ENCODE measurements at regions not wholly inside any gene's neighbourhood (a gene's known extent, or its start where the extent isn't known, plus 50 kb on each side); places are given as distances from the start of the nearest gene placed in this dataset.
A peak's percentile ranks its signal among the peaks of the same experiment; 100 is the strongest.

GRCh38 chr5:10122076-10122726 is 127.5 kb downstream of the ATPSCKMT start:
- H4K20me1 ChIP-seq (ENCODE audit: insufficient read depth, low read length), result no peaks in the 10 kb centered on the region
- H3K9ac ChIP-seq (ENCODE audit: low read depth, low read length), result no peak overlapping the region
- H2BK5ac ChIP-seq (ENCODE audit: low read depth, low read length, poor library complexity, severe bottlenecking), result no peak overlapping the region
- H4K5ac ChIP-seq (ENCODE audit: low read depth, low read length), result no peak overlapping the region
- H3K4ac ChIP-seq (ENCODE audit: low read depth, low read length), result no peak overlapping the region
- in situ Hi-C loops (cut with MboI; ENCODE audit: low sequenced_read_pairs) (no loop called here), intact Hi-C loops (cut with micrococcal nuclease) (no loop called here), dilution Hi-C loops (cut with HindIII; ENCODE audit: low sequenced_read_pairs, unreplicated experiment) (no loop called here)
- no peak overlapping the region for H4K91ac ChIP-seq (ENCODE audit: insufficient read depth, low read depth, low read length)
- BruUV-seq (replicated peaks), result no TSS peak
- H3K27me3 ChIP-seq (ENCODE audit: control insufficient read depth, insufficient read depth, low read length), result no peaks in the 10 kb centered on the region
- H3K23ac ChIP-seq (ENCODE audit: low read depth, low read length), result no peak overlapping the region
- no peak overlapping the region for H2AK5ac ChIP-seq (ENCODE audit: low read depth, low read length)
- H3K9me3 ChIP-seq (ENCODE audit: control insufficient read depth, insufficient read depth, low read length), result no peaks in the 10 kb centered on the region
- no peaks in the 10 kb centered on the region for H3K4me1 ChIP-seq (ENCODE audit: control insufficient read depth, insufficient read depth, low read length)
- TF ChIP-seq MAZ (IDR thresholded peaks at IDR 0.05; ENCODE audit: borderline replicate concordance, low read depth, low read length), result no peak
- TF ChIP-seq BHLHE40 (IDR thresholded peaks at IDR 0.05; ENCODE audit: low read depth, low read length), result no peak
- no peak for TF ChIP-seq SMC3 (IDR thresholded peaks at IDR 0.05; ENCODE audit: low read depth, low read length)
- TF ChIP-seq CHD1 (IDR thresholded peaks at IDR 0.05; ENCODE audit: low read depth, low read length), result no peak
- TF ChIP-seq POLR2A (IDR thresholded peaks at IDR 0.05; ENCODE audit: low read depth, low read length), result no peak
- TF ChIP-seq RFX5 (IDR thresholded peaks at IDR 0.05; ENCODE audit: low read depth, low read length), result no peak
- TF ChIP-seq NFE2L2 (IDR thresholded peaks at IDR 0.05; ENCODE audit: low read depth, low read length), result no peak
- no peak for TF ChIP-seq ELK1 (IDR thresholded peaks at IDR 0.05; ENCODE audit: borderline replicate concordance, low read depth, low read length)
- no peak for TF ChIP-seq RCOR1 (IDR thresholded peaks at IDR 0.05; ENCODE audit: insufficient replicate concordance, low read length)
- no peak for TF ChIP-seq MAFK (IDR thresholded peaks at IDR 0.05; ENCODE audit: low read depth, low read length)
- TF ChIP-seq MXI1 (IDR thresholded peaks at IDR 0.05; ENCODE audit: borderline replicate concordance, low read depth, low read length), result no peak
- no peak for TF ChIP-seq FOS (IDR thresholded peaks at IDR 0.05; ENCODE audit: low read depth, low read length)
- no peak for TF ChIP-seq RAD21 (IDR thresholded peaks at IDR 0.05; ENCODE audit: low read length)
- TF ChIP-seq CTCF (conservative IDR thresholded peaks at IDR 0.05; ENCODE audit: low read depth, low read length), result no peak
- TF ChIP-seq, protein P1, sequence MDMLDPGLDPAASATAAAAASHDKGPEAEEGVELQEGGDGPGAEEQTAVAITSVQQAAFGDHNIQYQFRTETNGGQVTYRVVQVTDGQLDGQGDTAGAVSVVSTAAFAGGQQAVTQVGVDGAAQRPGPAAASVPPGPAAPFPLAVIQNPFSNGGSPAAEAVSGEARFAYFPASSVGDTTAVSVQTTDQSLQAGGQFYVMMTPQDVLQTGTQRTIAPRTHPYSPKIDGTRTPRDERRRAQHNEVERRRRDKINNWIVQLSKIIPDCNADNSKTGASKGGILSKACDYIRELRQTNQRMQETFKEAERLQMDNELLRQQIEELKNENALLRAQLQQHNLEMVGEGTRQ (IDR thresholded peaks at IDR 0.05; ENCODE audit: low read depth, low read length), result no peak
- TF ChIP-seq CEBPB (IDR thresholded peaks at IDR 0.05; ENCODE audit: low read depth, low read length), result no peak
- no peak overlapping the region for H2AFZ ChIP-seq (replicated peaks; ENCODE audit: low read length, poor library complexity)
- H2AK9ac ChIP-seq (replicated peaks; ENCODE audit: low read depth, low read length, poor library complexity), result no peak overlapping the region
- no peak overlapping the region for H3K18ac ChIP-seq (ENCODE audit: low read depth, low read length)
- H2BK20ac ChIP-seq (ENCODE audit: low read depth, low read length), result no peak overlapping the region
- H3K4me2 ChIP-seq (ENCODE audit: low read depth, low read length), result no peak overlapping the region
- H3K14ac ChIP-seq (replicated peaks; ENCODE audit: low read depth, low read length), result no peak overlapping the region
- H3K56ac ChIP-seq (ENCODE audit: extremely low read depth, insufficient read depth, low read length), result no peak overlapping the region
- ChIA-PET CTCF (no interaction called here), POLR2A (ENCODE audit: unreplicated experiment) (no interaction called here)
- no peak overlapping the region for H3K4me3 ChIP-seq (ENCODE audit: insufficient read depth, low read depth, low read length)
- no peaks in the 10 kb centered on the region for H3K79me1 ChIP-seq (ENCODE audit: low read depth in 1 of 2, low read length in 2 of 2)
- no peak overlapping the region for H2BK15ac ChIP-seq (ENCODE audit: low read depth, low read length)
- no peaks in the 10 kb centered on the region for H3K9me1 ChIP-seq (ENCODE audit: insufficient read depth, low read length)
- H3K36me3 ChIP-seq (ENCODE audit: control insufficient read depth, insufficient read depth, low read length), result no peaks in the 10 kb centered on the region
- H2BK120ac ChIP-seq (ENCODE audit: low read depth, low read length), result no peak overlapping the region
- ATAC-seq (ENCODE audit: low read depth) (peak; percentile 51), DNase-seq (no peak)
- no peak overlapping the region for H4K8ac ChIP-seq (ENCODE audit: low read depth in 2 of 2, low read length in 2 of 2)
- no CpG with 5 or more reads among the region's 1 CpG for WGBS, 2 experiments (ENCODE audit: extremely low coverage in 2 of 2, insufficient read length in 1 of 2)
- H3K27ac ChIP-seq (ENCODE audit: insufficient read depth, low read length), result no peak overlapping the region

Data from IMR-90 (cell line).